GM12878 (cell line): ENCODE measurements at regions not wholly inside any gene's neighbourhood (a gene's known extent, or its start where the extent isn't known, plus 50 kb on each side); places are given as distances from the start of the nearest gene placed in this dataset.

Source experiments
- CHD4 ChIP-seq: fragments of 200-600 bp; sonication (generic); IDR thresholded peaks from 2 replicates; pipeline ENCODE4 v1.6.1; 2016; ENCODE audit warnings: mild to moderate bottlenecking
- CTCF ChIP-seq, 3 experiments: IDR thresholded peaks in 2 of 3; conservative IDR thresholded peaks in 1 of 3; 2 replicates each; pipeline ENCODE4 v1.5.1; 2011; ENCODE audit warnings: low read depth in 3 of 3, low read length in 3 of 3, mild to moderate bottlenecking in 3 of 3, control low read depth in 2 of 3, moderate library complexity in 2 of 3, inconsistent platforms in 1 of 3, mixed read lengths in 1 of 3; ENCODE audit not compliant: control insufficient read depth in 2 of 3, insufficient read depth in 1 of 3; ENCODE audit errors: extremely low read depth in 1 of 3
- ESRRA ChIP-seq: IDR thresholded peaks from 2 replicates; pipeline ENCODE4 v1.6.1; 2012; ENCODE audit warnings: mild to moderate bottlenecking, low read length, improper control_type of control experiment
- SMC3 ChIP-seq: IDR thresholded peaks from 2 replicates; pipeline ENCODE4 v1.6.1; 2011; ENCODE audit warnings: low read length, improper control_type of control experiment, borderline replicate concordance
- SRF ChIP-seq, 2 experiments: IDR thresholded peaks; 2 replicates each; pipeline ENCODE4 v1.6.1; 2011; ENCODE audit warnings: low read depth in 2 of 2, low read length in 2 of 2, mild to moderate bottlenecking in 1 of 2, moderate library complexity in 1 of 2
- ZNF207 ChIP-seq: fragments of 450-650 bp; IDR thresholded peaks from 2 replicates; pipeline ENCODE4 v1.6.1; 2014; ENCODE audit warnings: antibody characterized with exemption, mild to moderate bottlenecking, borderline replicate concordance

- TF ChIP-seq ESRRA (no peak), CTCF (IDR thresholded peaks at IDR 0.05 in 2 of 3, conservative IDR thresholded peaks at IDR 0.05 in 1 of 3; ENCODE audit: control insufficient read depth in 2 of 3, extremely low read depth in 1 of 3, insufficient read depth in 1 of 3, low read depth in 3 of 3, low read length in 3 of 3) (no peak), ZNF207 (no peak), SMC3 (no peak), SRF (IDR thresholded peaks at IDR 0.05; ENCODE audit: low read depth in 2 of 2, low read length in 2 of 2) (no peak), CHD4 (no peak)
Measured at GRCh38 chr2:149858216-149858615, 270.6 kb upstream of the MMADHC start.
